NCI-H2029 (cell line): ENCODE measurements at regions not wholly inside any gene's neighbourhood (a gene's known extent, or its start where the extent isn't known, plus 50 kb on each side); places are given as distances from the start of the nearest gene placed in this dataset.

Source experiments
- DNase-seq: peaks from one replicate; lab custom pipeline; 2025; lab: John Stamatoyannopoulos, UW

GRCh38 chr16:80189476-80190175, 351.2 kb upstream of the DYNLRB2 start:
- DNase-seq = no peak

- DNase-seq = no peak
These were observed 364.7 kb upstream of the DYNLRB2 start for GRCh38 chr16:80176114-80176513.

- DNase-seq = no peak
These were observed 365.8 kb upstream of the DYNLRB2 start for GRCh38 chr16:80175011-80175410.

- no peak for DNase-seq
These were observed 366.4 kb upstream of the DYNLRB2 start for GRCh38 chr16:80174416-80174815.

- no peak for DNase-seq
These were observed 369.0 kb upstream of the DYNLRB2 start for GRCh38 chr16:80171746-80172145.

- DNase-seq = no peak
These were observed 369.6 kb upstream of the DYNLRB2 start for GRCh38 chr16:80171199-80171598.

- peak; percentile 75 for DNase-seq
These were observed 373.0 kb upstream of the DYNLRB2 start for GRCh38 chr16:80167657-80168390.

- DNase-seq = no peak
These were observed 374.7 kb upstream of the DYNLRB2 start for GRCh38 chr16:80166082-80166481.

GRCh38 chr16:80164966-80165550, 375.7 kb upstream of the DYNLRB2 start:
- no peak for DNase-seq

- no peak for DNase-seq
These were observed 377.5 kb upstream of the DYNLRB2 start for GRCh38 chr16:80163339-80163738.

- no peak for DNase-seq
These were observed 378.7 kb upstream of the DYNLRB2 start for GRCh38 chr16:80161799-80162739.

GRCh38 chr16:80158766-80159165, 382.0 kb upstream of the DYNLRB2 start:
- no peak for DNase-seq

- no peak for DNase-seq
These were observed 389.1 kb upstream of the DYNLRB2 start for GRCh38 chr16:80151722-80152111.

GRCh38 chr16:80150978-80151721, 389.6 kb upstream of the DYNLRB2 start:
- DNase-seq = no peak

- DNase-seq = no peak
These were observed 392.0 kb upstream of the DYNLRB2 start for GRCh38 chr16:80148826-80149225.

GRCh38 chr16:80147026-80147655, 393.7 kb upstream of the DYNLRB2 start:
- DNase-seq = no peak

- DNase-seq = no peak
These were observed 396.6 kb upstream of the DYNLRB2 start for GRCh38 chr16:80144191-80144590.

GRCh38 chr16:80142940-80143339, 397.9 kb upstream of the DYNLRB2 start:
- DNase-seq = no peak

GRCh38 chr16:80142281-80142680, 398.5 kb upstream of the DYNLRB2 start:
- no peak for DNase-seq

GRCh38 chr16:80129791-80130190, 411.0 kb upstream of the DYNLRB2 start:
- DNase-seq = no peak

- DNase-seq = no peak
These were observed 415.1 kb upstream of the DYNLRB2 start for GRCh38 chr16:80125677-80126076.
